ENCODE measurements at regions not wholly inside any gene's neighbourhood (a gene's known extent, or its start where the extent isn't known, plus 50 kb on each side); places are given as distances from the start of the nearest gene placed in this dataset.

DNA sequence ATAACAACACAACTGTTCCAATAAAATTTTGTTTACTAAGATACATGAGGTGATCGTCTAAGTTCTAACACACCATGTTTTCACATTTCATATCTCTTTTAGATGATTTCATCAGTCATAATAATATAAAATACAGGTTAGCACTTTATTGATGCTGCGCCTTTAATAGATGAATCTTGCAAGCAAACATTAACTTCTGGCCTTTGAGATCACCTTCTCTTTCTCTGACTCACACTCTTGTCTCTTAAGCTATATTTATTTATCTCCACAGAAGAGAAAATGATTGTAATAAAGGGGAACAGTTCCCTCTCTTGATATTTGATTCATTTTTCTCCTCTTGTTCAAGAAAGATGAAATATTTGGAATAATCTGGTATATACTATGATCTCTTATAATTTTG is 603.3 kb upstream of the POU3F3 start:
- POLR2A ChIA-PET: no interaction called here
- peak in 1 of 2 experiments; percentile 65 for DNase-seq (ENCODE audit: low read depth in 1 of 2, low spot score in 1 of 2)
- WGBS (ENCODE audit: missing lambda C conversion rate): under 1% methylated on average over 2 of the region's 2 CpGs
- CTCF ChIA-PET: no interaction called here
- FAIRE-seq: no peak
- peaks cover 10% of the 10 kb centered on the region; the same call in 2 of the 3 replicates for H3K9me3 ChIP-seq
- ATAC-seq: peak; percentile 81 to 88
- H3K4me1 ChIP-seq: peaks cover 28% of the 10 kb centered on the region
- H3K4me3 ChIP-seq: peak overlapping the region; percentile 5; the same call in 1 of the 3 replicates
- TF ChIP-seq JUNB (IDR thresholded peaks at IDR 0.05) (peak; percentile 59), NPAS2 (CRISPR knock-in tag; IDR thresholded peaks at IDR 0.05; ENCODE audit: borderline replicate concordance) (no peak), SMC3 (IDR thresholded peaks at IDR 0.05) (peak; percentile 28; the same call in 1 of the 3 replicates), GATA3 (IDR thresholded peaks at IDR 0.05; ENCODE audit: borderline replicate concordance) (no peak), FOSL2 (IDR thresholded peaks at IDR 0.05) (peak; percentile 28; the same call in 1 of the 2 replicates), FOSL2 (CRISPR knock-in tag; IDR thresholded peaks at IDR 0.05) (peak; percentile 64), POLR2A (IDR thresholded peaks at IDR 0.05; ENCODE audit: low read length) (no peak)
- H3K27ac ChIP-seq: peak overlapping the region; percentile 58 to 85
- H3K4me2 ChIP-seq: peak overlapping the region; percentile 63

DNA sequence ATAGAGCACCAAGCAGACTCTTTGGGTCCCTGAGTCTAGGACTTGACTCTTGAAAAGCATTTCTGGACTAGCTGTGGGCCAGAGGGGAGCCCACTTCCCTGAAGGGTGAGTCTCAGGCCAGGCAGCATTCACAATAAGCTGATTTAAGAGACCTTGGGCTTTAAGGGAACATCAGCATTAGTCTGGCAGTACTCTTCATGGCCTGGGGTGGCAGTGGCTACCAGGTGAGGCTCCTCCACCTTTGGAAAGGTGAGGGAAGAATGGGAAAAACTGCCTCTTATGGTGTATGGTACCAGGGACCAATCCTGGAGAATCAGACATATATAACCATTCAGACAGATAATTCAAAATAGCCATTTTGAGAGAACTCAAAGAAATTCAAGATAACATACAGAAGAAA is 599.9 kb upstream of the POU3F3 start:
- CTCF ChIA-PET: no interaction called here
- POLR2A ChIA-PET: no interaction called here
- no peak for DNase-seq (ENCODE audit: low read depth in 1 of 2, low spot score in 1 of 2)
- Histone ChIP-seq H3K4me1 (peaks cover 22% of the 10 kb centered on the region), H3K4me3 (no peak overlapping the region), H3K4me2 (no peak overlapping the region), H3K27ac (no peak overlapping the region), H3K9me3 (peaks cover 10% of the 10 kb centered on the region; the same call in 2 of the 3 replicates)
- TF ChIP-seq NPAS2 (CRISPR knock-in tag; IDR thresholded peaks at IDR 0.05; ENCODE audit: borderline replicate concordance): no peak
- no peak for TF ChIP-seq NFE2L2 (conservative IDR thresholded peaks at IDR 0.05; ENCODE audit: low read length)
- TF ChIP-seq BHLHE40 (IDR thresholded peaks at IDR 0.05; ENCODE audit: low read depth, low read length): no peak
- TF ChIP-seq, protein P1, sequence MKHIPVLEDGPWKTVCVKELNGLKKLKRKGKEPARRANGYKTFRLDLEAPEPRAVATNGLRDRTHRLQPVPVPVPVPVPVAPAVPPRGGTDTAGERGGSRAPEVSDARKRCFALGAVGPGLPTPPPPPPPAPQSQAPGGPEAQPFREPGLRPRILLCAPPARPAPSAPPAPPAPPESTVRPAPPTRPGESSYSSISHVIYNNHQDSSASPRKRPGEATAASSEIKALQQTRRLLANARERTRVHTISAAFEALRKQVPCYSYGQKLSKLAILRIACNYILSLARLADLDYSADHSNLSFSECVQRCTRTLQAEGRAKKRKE (CRISPR knock-in tag; IDR thresholded peaks at IDR 0.05; ENCODE audit: low read depth): no peak
- TF ChIP-seq JUNB (IDR thresholded peaks at IDR 0.05): no peak
- no peak for TF ChIP-seq HEYL (CRISPR knock-in tag; IDR thresholded peaks at IDR 0.05)
- no peak for TF ChIP-seq TP53 (CRISPR knock-in tag; IDR thresholded peaks at IDR 0.05)
- FAIRE-seq: no peak
- ATAC-seq: no peak

DNA sequence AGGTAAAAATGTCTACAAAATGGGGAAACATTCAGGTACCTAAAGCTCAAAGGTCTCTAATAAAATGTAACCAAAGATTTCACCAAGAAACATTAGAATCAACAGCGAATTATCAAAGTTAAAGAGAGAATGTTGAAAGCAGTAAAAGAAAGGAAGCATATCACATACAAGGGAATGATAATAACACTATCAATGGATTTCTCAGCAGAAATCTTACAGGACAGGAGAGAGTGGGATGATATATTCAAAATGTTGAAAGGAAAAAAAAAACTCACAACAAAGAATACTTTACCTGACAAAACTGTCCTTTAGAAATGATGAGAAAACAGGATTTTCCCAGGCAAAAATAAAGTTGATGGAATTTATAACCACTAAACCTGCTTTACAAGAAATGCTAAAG is 591.2 kb upstream of the POU3F3 start:
- POLR2A ChIA-PET: no interaction called here
- TF ChIP-seq POLR2A (IDR thresholded peaks at IDR 0.05; ENCODE audit: low read length): no peak
- no peak for TF ChIP-seq CHD4 (IDR thresholded peaks at IDR 0.05; ENCODE audit: borderline replicate concordance)
- TF ChIP-seq NFE2L2 (conservative IDR thresholded peaks at IDR 0.05; ENCODE audit: low read length): no peak
- TF ChIP-seq, protein P2, sequence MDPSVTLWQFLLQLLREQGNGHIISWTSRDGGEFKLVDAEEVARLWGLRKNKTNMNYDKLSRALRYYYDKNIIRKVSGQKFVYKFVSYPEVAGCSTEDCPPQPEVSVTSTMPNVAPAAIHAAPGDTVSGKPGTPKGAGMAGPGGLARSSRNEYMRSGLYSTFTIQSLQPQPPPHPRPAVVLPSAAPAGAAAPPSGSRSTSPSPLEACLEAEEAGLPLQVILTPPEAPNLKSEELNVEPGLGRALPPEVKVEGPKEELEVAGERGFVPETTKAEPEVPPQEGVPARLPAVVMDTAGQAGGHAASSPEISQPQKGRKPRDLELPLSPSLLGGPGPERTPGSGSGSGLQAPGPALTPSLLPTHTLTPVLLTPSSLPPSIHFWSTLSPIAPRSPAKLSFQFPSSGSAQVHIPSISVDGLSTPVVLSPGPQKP (IDR thresholded peaks at IDR 0.05; ENCODE audit: low read depth, low read length): no peak
- TF ChIP-seq, protein P3, sequence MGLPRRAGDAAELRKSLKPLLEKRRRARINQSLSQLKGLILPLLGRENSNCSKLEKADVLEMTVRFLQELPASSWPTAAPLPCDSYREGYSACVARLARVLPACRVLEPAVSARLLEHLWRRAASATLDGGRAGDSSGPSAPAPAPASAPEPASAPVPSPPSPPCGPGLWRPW (IDR thresholded peaks at IDR 0.05): no peak
- TF ChIP-seq MYC (IDR thresholded peaks at IDR 0.05; ENCODE audit: borderline replicate concordance, low read length): no peak
- TF ChIP-seq, protein P4, sequence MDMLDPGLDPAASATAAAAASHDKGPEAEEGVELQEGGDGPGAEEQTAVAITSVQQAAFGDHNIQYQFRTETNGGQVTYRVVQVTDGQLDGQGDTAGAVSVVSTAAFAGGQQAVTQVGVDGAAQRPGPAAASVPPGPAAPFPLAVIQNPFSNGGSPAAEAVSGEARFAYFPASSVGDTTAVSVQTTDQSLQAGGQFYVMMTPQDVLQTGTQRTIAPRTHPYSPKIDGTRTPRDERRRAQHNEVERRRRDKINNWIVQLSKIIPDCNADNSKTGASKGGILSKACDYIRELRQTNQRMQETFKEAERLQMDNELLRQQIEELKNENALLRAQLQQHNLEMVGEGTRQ (IDR thresholded peaks at IDR 0.05): no peak
- no peak for TF ChIP-seq FOXS1 (CRISPR knock-in tag; IDR thresholded peaks at IDR 0.05)
- no peak for TF ChIP-seq EHF (CRISPR knock-in tag; IDR thresholded peaks at IDR 0.05)
- no peak for TF ChIP-seq ZFP36 (IDR thresholded peaks at IDR 0.05; ENCODE audit: borderline replicate concordance, partially characterized antibody)
- TF ChIP-seq ZC3H11A (IDR thresholded peaks at IDR 0.05): no peak
- no peak for TF ChIP-seq TP53 (CRISPR knock-in tag; IDR thresholded peaks at IDR 0.05)
- whole genome bisulfite sequencing (ENCODE audit: missing lambda C conversion rate): 42% methylated on average over 1 of the region's 1 CpG
- FAIRE-seq (no peak), DNase-seq (ENCODE audit: low read depth in 1 of 2, low spot score in 1 of 2) (no peak), ATAC-seq (no peak)
- Histone ChIP-seq H3K4me2 (no peak overlapping the region), H3K4me3 (no peak overlapping the region), H3K9me3 (peaks cover 19% of the 10 kb centered on the region; the same call in 1 of the 3 replicates), H3K27ac (no peak overlapping the region), H3K4me1 (no peaks in the 10 kb centered on the region)
- CTCF ChIA-PET: interaction anchor here (0.6 kb wide), 1 partner anchor 8 kb away, joined by 3 read pairs; no protein-coding TSS in a partner anchor
